ENCODE measurements at regions not wholly inside any gene's neighbourhood (a gene's known extent, or its start where the extent isn't known, plus 50 kb on each side); places are given as distances from the start of the nearest gene placed in this dataset.

DNA sequence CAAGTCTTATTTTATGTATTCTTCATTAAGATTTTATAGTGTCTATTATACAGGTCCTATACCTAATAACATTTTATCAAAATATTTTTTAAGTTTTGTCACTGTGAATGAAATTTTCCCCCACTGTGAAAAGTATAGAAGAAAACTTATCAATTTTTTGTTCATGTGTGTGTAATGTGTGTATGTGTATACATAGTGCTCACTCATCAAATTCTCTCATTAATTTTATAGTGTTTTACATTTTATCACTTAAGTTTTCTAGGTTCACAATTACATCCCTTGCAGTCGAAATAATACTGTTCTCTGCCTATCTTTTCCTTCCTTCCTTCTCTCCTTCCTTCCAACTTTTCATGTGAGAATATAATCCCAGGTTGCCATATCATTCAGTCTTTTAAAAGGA is 93.2 kb upstream of the FBXO11 start:
- TF ChIP-seq, protein P1, sequence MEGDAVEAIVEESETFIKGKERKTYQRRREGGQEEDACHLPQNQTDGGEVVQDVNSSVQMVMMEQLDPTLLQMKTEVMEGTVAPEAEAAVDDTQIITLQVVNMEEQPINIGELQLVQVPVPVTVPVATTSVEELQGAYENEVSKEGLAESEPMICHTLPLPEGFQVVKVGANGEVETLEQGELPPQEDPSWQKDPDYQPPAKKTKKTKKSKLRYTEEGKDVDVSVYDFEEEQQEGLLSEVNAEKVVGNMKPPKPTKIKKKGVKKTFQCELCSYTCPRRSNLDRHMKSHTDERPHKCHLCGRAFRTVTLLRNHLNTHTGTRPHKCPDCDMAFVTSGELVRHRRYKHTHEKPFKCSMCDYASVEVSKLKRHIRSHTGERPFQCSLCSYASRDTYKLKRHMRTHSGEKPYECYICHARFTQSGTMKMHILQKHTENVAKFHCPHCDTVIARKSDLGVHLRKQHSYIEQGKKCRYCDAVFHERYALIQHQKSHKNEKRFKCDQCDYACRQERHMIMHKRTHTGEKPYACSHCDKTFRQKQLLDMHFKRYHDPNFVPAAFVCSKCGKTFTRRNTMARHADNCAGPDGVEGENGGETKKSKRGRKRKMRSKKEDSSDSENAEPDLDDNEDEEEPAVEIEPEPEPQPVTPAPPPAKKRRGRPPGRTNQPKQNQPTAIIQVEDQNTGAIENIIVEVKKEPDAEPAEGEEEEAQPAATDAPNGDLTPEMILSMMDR (conservative IDR thresholded peaks at IDR 0.05; ENCODE audit: control insufficient read depth, insufficient read depth, low read depth, low read length), result no peak
- DNase-seq (ENCODE audit: low read depth), result no peak
- no peak overlapping the region for H3K4me3 ChIP-seq (ENCODE audit: control insufficient read depth, low read depth, low read length)

DNA sequence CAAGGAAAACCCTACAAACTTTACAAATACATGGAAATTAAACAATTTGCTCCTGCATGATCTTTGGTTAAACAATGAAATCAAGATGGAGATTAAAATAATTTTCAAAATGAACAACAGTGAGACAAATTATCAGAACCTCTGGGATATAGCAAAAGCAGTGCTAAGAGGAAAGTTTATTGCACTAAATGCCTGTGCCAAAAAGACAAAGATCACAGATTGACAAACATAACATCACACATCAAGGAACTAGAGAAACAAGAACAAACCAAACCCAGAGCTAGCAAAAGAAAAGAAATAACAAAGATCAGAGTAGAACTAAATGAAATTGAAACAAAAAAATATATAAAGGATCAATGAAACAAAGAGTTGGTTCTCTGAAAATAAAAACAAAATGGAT is 95.2 kb upstream of the FBXO11 start:
- TF ChIP-seq, protein P1 (conservative IDR thresholded peaks at IDR 0.05; ENCODE audit: control insufficient read depth, insufficient read depth, low read depth, low read length), result no peak
- no peak for DNase-seq (ENCODE audit: low read depth)
- no peak overlapping the region for H3K4me3 ChIP-seq (ENCODE audit: control insufficient read depth, low read depth, low read length)

DNA sequence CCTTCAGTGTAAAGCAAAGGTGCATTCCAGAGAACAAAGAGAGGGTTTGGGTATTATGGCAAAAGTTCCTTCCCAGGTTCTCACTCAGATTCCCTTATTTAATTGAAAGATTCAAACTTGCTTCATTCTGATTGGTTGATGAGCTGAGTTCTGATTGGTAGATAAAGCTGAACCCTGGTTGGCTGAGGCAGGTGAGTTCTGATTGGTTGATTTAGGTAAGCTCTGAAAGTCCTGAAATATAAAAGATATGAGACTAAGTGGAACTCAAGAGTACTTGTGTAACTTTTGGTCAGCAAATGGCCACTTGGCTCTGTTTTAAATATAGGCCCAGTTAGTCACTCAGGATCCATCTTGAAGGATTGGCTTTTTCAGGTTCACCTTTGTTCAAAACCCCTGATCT is 99.8 kb upstream of the FBXO11 start:
- TF ChIP-seq, protein P1 (conservative IDR thresholded peaks at IDR 0.05; ENCODE audit: control insufficient read depth, insufficient read depth, low read depth, low read length), result no peak
- DNase-seq (ENCODE audit: low read depth), result no peak
- no peak overlapping the region for H3K4me3 ChIP-seq (ENCODE audit: control insufficient read depth, low read depth, low read length)

DNA sequence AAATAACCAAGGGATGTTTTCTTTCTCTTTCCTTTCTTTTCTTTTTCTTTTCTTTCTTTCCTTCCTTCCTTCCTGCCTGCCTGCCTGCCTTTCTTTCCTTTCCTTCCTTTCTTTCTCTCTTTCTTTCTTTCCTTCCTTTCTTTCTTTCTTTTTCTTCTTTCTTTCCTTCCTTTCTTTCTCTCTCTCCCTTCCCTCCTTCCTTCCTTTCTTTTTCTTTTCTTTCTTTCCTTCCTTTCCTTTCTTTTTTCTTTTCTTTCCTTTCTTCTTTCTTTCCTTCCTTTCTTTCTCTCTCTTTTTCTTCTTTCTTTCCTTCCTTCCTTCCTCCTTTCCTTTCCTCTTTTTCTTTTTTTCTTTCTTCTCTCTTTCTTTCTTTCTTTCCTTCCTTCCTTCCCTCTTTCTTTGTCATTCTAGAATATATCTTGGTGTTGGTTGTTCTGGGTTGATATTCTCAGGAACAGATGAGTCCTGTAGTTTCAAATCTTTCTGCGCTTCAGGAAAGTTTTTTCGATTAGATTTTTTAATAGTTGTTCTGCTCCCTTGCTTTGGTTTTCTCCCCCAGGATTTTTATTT is 101.5 kb upstream of the FBXO11 start:
- no peak overlapping the region for H3K4me3 ChIP-seq (ENCODE audit: control insufficient read depth, low read depth, low read length)
- TF ChIP-seq, protein P1 (conservative IDR thresholded peaks at IDR 0.05; ENCODE audit: control insufficient read depth, insufficient read depth, low read depth, low read length), result no peak
- no peak for DNase-seq (ENCODE audit: low read depth)

DNA sequence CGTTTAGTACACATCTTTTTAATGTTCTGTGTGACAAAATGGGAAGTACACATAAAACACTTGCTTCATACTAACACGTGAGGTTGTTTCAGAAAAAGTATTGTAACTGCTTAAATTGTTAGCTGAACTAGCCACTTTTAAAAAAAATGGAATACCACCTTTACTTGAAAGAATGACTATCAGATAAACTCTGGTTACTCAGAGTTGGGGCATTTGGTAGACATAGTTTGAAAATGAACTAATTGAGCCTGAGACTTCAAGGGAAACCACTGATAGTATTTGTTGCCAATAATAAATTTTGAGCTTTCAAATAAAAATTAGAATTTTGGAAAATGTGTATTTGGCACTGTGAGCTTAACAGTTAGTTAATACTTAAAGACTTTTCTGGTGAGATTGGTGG is 103.0 kb upstream of the FBXO11 start:
- no peak for DNase-seq (ENCODE audit: low read depth)
- H3K4me3 ChIP-seq (ENCODE audit: control insufficient read depth, low read depth, low read length), result no peak overlapping the region
- TF ChIP-seq, protein P1 (conservative IDR thresholded peaks at IDR 0.05; ENCODE audit: control insufficient read depth, insufficient read depth, low read depth, low read length), result no peak

DNA sequence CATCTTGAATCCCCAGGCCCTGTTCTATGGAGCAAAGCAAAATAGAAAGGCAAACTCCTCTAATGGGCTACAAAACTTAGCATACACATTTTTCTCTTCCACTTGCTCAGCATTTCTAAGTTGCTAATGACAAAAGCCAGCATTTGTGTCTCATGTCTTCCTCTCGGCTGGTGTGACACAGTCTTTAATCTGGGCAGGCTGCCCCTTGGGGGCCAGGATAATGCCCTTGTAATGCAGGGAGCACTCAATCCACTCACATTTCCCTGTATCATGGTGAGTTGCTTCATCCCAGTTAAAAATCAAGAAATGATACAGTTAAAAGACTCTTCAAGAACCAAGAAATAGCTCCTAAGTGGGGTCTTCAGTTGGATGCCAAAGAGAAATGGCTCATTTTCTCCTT is 109.1 kb upstream of the FBXO11 start:
- DNase-seq (ENCODE audit: low read depth), result no peak
- TF ChIP-seq, protein P1 (conservative IDR thresholded peaks at IDR 0.05; ENCODE audit: control insufficient read depth, insufficient read depth, low read depth, low read length), result no peak
- H3K4me3 ChIP-seq (ENCODE audit: control insufficient read depth, low read depth, low read length), result no peak overlapping the region

All from fibroblast of mammary gland (primary cell).